NT2/D1 (cell line): ENCODE measurements at regions not wholly inside any gene's neighbourhood (a gene's known extent, or its start where the extent isn't known, plus 50 kb on each side); places are given as distances from the start of the nearest gene placed in this dataset.

Experiments used
- DNase-seq: peaks from one replicate; pipeline ENCODE4 v3.0.0-alpha.2; 2011; ENCODE audit warnings: low read depth, low spot score
- H3K27me3 ChIP-seq: 2 replicates; pipeline ENCODE4 v1.6.0; 2011; ENCODE audit warnings: mild to moderate bottlenecking; ENCODE audit not compliant: insufficient read length, insufficient read depth
- H3K36me3 ChIP-seq: 2 replicates; pipeline ENCODE4 v1.6.1; 2011; ENCODE audit warnings: mild to moderate bottlenecking, low read length, mixed read lengths; ENCODE audit not compliant: insufficient read depth, insufficient read length
- H3K4me1 ChIP-seq: 2 replicates; pipeline ENCODE4 v1.5.1; 2011; ENCODE audit not compliant: insufficient read depth, insufficient read length
- H3K4me3 ChIP-seq: 2 replicates; pipeline ENCODE4 v1.5.1; 2011; ENCODE audit warnings: low read depth; ENCODE audit not compliant: insufficient read length
- H3K9ac ChIP-seq: 2 replicates; pipeline ENCODE4 v1.6.0; 2011; ENCODE audit warnings: low read depth; ENCODE audit not compliant: insufficient read length
- H3K9me3 ChIP-seq: 2 replicates; pipeline ENCODE4 v1.5.1; 2011; ENCODE audit warnings: mild to moderate bottlenecking, low read length; ENCODE audit not compliant: insufficient read depth
- SUZ12 ChIP-seq: IDR thresholded peaks from 2 replicates; pipeline ENCODE4 v1.6.1; 2011; ENCODE audit not compliant: insufficient read length, insufficient read depth; ENCODE audit errors: extremely low read depth
- YY1 ChIP-seq: IDR thresholded peaks from 2 replicates; pipeline ENCODE4 v1.6.1; 2011; ENCODE audit not compliant: insufficient read length, insufficient read depth
- ZNF274 ChIP-seq: IDR thresholded peaks from 2 replicates; pipeline ENCODE4 v1.6.1; 2011; ENCODE audit warnings: mild to moderate bottlenecking, low read depth, low read length

- no peaks in the 10 kb centered on the region for H3K4me1 ChIP-seq
- TF ChIP-seq ZNF274 (no peak), SUZ12 (no peak), YY1 (no peak)
- H3K36me3 ChIP-seq: no peaks in the 10 kb centered on the region
- no peak overlapping the region for H3K4me3 ChIP-seq
- DNase-seq: no peak
- no peaks in the 10 kb centered on the region for H3K27me3 ChIP-seq
- H3K9ac ChIP-seq: no peak overlapping the region
- no peaks in the 10 kb centered on the region for H3K9me3 ChIP-seq
These were observed 118.4 kb downstream of the LRRC30 start for GRCh38 chr18:7349181-7349837.

- H3K4me1 ChIP-seq: no peaks in the 10 kb centered on the region
These were observed 128.3 kb downstream of the LRRC30 start for GRCh38 chr18:7358989-7359726.

GRCh38 chr18:7360606-7361170 lies 129.8 kb downstream of the LRRC30 start:
- TF ChIP-seq ZNF274 (no peak), SUZ12 (no peak)
- H3K9ac ChIP-seq: no peak overlapping the region
- DNase-seq: no peak

More at GRCh38 chr18:7358989-7359726, 128.3 kb downstream of the LRRC30 start:
- H3K9me3 ChIP-seq: no peaks in the 10 kb centered on the region; the same call in 1 of the 2 replicates
- no peaks in the 10 kb centered on the region for H3K36me3 ChIP-seq
- H3K27me3 ChIP-seq: no peaks in the 10 kb centered on the region
- H3K9ac ChIP-seq: no peak overlapping the region
- H3K4me3 ChIP-seq: no peak overlapping the region
- TF ChIP-seq SUZ12 (no peak), ZNF274 (no peak), YY1 (no peak)
- DNase-seq: no peak

GRCh38 chr18:7363338-7363737 lies 132.4 kb downstream of the LRRC30 start:
- DNase-seq: no peak
- TF ChIP-seq YY1 (no peak), SUZ12 (no peak), ZNF274 (no peak)
- no peak overlapping the region for H3K4me3 ChIP-seq

More at GRCh38 chr18:7360606-7361170, 129.8 kb downstream of the LRRC30 start:
- Histone ChIP-seq H3K9me3 (no peaks in the 10 kb centered on the region; the same call in 1 of the 2 replicates), H3K27me3 (no peaks in the 10 kb centered on the region), H3K36me3 (no peaks in the 10 kb centered on the region), H3K4me1 (no peaks in the 10 kb centered on the region), H3K4me3 (no peak overlapping the region)

GRCh38 chr18:7366597-7366996 lies 135.7 kb downstream of the LRRC30 start:
- no peaks in the 10 kb centered on the region for H3K4me1 ChIP-seq
- H3K9me3 ChIP-seq: no peaks in the 10 kb centered on the region; the same call in 1 of the 2 replicates
- no peak overlapping the region for H3K9ac ChIP-seq
- H3K36me3 ChIP-seq: no peaks in the 10 kb centered on the region
- no peak overlapping the region for H3K4me3 ChIP-seq
- DNase-seq: no peak
- TF ChIP-seq YY1 (no peak), ZNF274 (no peak), SUZ12 (no peak)
- no peaks in the 10 kb centered on the region for H3K27me3 ChIP-seq

More at GRCh38 chr18:7363338-7363737, 132.4 kb downstream of the LRRC30 start:
- no peaks in the 10 kb centered on the region for H3K4me1 ChIP-seq
- no peak overlapping the region for H3K9ac ChIP-seq
- no peaks in the 10 kb centered on the region; the same call in 1 of the 2 replicates for H3K9me3 ChIP-seq
- H3K36me3 ChIP-seq: no peaks in the 10 kb centered on the region
- H3K27me3 ChIP-seq: no peaks in the 10 kb centered on the region

- Histone ChIP-seq H3K9me3 (no peaks in the 10 kb centered on the region), H3K36me3 (no peaks in the 10 kb centered on the region), H3K4me3 (no peak overlapping the region), H3K4me1 (no peaks in the 10 kb centered on the region), H3K9ac (no peak overlapping the region), H3K27me3 (no peaks in the 10 kb centered on the region)
- DNase-seq: no peak
- TF ChIP-seq SUZ12 (no peak), ZNF274 (no peak), YY1 (no peak)
These were observed 136.4 kb downstream of the LRRC30 start for GRCh38 chr18:7367336-7367735.

DNA sequence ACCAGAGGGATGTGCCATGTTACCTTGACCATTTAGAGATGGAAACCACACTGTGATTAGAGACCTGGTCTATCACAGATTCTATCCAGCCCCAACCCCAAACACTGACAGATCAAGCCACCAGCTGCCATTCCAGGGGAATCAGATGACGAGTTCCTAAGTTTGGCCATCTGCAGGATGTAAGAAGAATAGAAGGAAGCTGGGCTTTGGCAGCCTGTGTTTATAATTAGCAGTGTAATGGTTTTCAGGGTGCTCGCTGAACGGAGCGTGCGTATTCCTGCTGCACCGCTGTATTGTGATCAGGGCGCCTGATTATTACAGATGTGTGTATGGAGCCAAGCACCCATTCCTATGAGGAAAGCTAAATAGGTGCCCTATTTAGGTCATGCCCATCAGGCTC lies 138.1 kb downstream of the LRRC30 start:
- H3K27me3 ChIP-seq: no peaks in the 10 kb centered on the region
- H3K9me3 ChIP-seq: no peaks in the 10 kb centered on the region
- H3K36me3 ChIP-seq: no peaks in the 10 kb centered on the region
- no peak for DNase-seq
- no peaks in the 10 kb centered on the region for H3K4me1 ChIP-seq
- TF ChIP-seq YY1 (no peak), ZNF274 (no peak), SUZ12 (no peak)
- H3K9ac ChIP-seq: no peak overlapping the region
- no peak overlapping the region for H3K4me3 ChIP-seq
